ENCODE measurements at regions not wholly inside any gene's neighbourhood (a gene's known extent, or its start where the extent isn't known, plus 50 kb on each side); places are given as distances from the start of the nearest gene placed in this dataset.
"Not testable (repeated sequence)": the region's sequence is repeated elsewhere in the genome, so short reads cannot be mapped to it uniquely, and the experiment has no call there.

GRCh38 chr17:37828651-37829124, 83.8 kb upstream of the HNF1B start:
- DNase-seq (ENCODE audit: low spot score), result peak; percentile 46

- DNase-seq (ENCODE audit: low spot score), result no peak
Observed at GRCh38 chr17:37827905-37828650, 83.2 kb upstream of the HNF1B start.

GRCh38 chr17:37826497-37827430, 81.9 kb upstream of the HNF1B start:
- no peak for DNase-seq (ENCODE audit: low spot score)

GRCh38 chr17:37825851-37826250, 81.0 kb upstream of the HNF1B start:
- DNase-seq (ENCODE audit: low spot score), result no peak

- peak; percentile 78 for DNase-seq (ENCODE audit: low spot score)
Observed at GRCh38 chr17:37824534-37825485, 80.0 kb upstream of the HNF1B start.

- no peak for DNase-seq (ENCODE audit: low spot score)
Observed at GRCh38 chr17:37823996-37824395, 79.1 kb upstream of the HNF1B start.

GRCh38 chr17:37820995-37821713, 76.3 kb upstream of the HNF1B start:
- DNase-seq (ENCODE audit: low spot score), result no peak

- no peak for DNase-seq (ENCODE audit: low spot score)
Observed at GRCh38 chr17:37820313-37820994, 75.6 kb upstream of the HNF1B start.

GRCh38 chr17:37818689-37819088, 73.8 kb upstream of the HNF1B start:
- peak; percentile 42 for DNase-seq (ENCODE audit: low spot score)

- no peak for DNase-seq (ENCODE audit: low spot score)
Observed at GRCh38 chr17:37816950-37817349, 72.1 kb upstream of the HNF1B start.

GRCh38 chr17:37815536-37815935, 70.7 kb upstream of the HNF1B start:
- DNase-seq (ENCODE audit: low spot score), result no peak

GRCh38 chr17:37813751-37814150, 68.9 kb upstream of the HNF1B start:
- DNase-seq (ENCODE audit: low spot score), result no peak

GRCh38 chr17:37808846-37809245, 64.0 kb upstream of the HNF1B start:
- DNase-seq (ENCODE audit: low spot score), result not testable (repeated sequence)

- DNase-seq (ENCODE audit: low spot score), result peak; percentile 74
Observed at GRCh38 chr17:37802712-37803416, 58.0 kb upstream of the HNF1B start.

GRCh38 chr17:37802061-37802595, 57.3 kb upstream of the HNF1B start:
- DNase-seq (ENCODE audit: low spot score), result peak; percentile 58

GRCh38 chr17:37801171-37801570, 56.3 kb upstream of the HNF1B start:
- DNase-seq (ENCODE audit: low spot score), result no peak

GRCh38 chr17:37797206-37797605, 52.3 kb upstream of the HNF1B start:
- no peak for DNase-seq (ENCODE audit: low spot score)

GRCh38 chr17:37796076-37796475, 51.2 kb upstream of the HNF1B start:
- no peak for DNase-seq (ENCODE audit: low spot score)

Measured in H4 (cell line).